ENCODE measurements at regions not wholly inside any gene's neighbourhood (a gene's known extent, or its start where the extent isn't known, plus 50 kb on each side); places are given as distances from the start of the nearest gene placed in this dataset.

DNA sequence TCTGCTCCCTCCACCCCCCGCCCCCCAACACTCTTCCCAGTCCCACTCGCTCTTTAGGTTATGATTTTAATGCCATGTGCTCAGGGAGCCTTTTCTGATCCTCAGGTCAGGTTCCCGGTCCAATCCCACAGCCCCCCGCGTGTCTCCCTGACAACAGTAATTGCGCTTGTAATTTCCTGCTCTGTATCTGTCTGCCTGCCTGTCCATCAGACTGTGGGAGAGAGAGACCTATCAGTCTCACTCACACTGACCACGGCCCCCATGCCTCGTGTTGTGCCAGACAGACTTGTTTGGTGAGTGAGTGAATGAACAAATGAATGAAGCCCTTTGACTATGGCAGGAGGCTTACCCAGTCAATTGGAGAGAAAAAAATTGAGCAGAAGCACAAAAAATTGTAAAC is 50.8 kb upstream of the ECE1 start:
- TF ChIP-seq, protein P1, sequence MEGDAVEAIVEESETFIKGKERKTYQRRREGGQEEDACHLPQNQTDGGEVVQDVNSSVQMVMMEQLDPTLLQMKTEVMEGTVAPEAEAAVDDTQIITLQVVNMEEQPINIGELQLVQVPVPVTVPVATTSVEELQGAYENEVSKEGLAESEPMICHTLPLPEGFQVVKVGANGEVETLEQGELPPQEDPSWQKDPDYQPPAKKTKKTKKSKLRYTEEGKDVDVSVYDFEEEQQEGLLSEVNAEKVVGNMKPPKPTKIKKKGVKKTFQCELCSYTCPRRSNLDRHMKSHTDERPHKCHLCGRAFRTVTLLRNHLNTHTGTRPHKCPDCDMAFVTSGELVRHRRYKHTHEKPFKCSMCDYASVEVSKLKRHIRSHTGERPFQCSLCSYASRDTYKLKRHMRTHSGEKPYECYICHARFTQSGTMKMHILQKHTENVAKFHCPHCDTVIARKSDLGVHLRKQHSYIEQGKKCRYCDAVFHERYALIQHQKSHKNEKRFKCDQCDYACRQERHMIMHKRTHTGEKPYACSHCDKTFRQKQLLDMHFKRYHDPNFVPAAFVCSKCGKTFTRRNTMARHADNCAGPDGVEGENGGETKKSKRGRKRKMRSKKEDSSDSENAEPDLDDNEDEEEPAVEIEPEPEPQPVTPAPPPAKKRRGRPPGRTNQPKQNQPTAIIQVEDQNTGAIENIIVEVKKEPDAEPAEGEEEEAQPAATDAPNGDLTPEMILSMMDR (IDR thresholded peaks at IDR 0.05; ENCODE audit: low read depth, low read length), result no peak
- TF ChIP-seq EZH2phosphoT487 (IDR thresholded peaks at IDR 0.05; ENCODE audit: low read depth), result no peak
